Adipocyte (in vitro differentiated cells): ENCODE measurements at regions not wholly inside any gene's neighbourhood (a gene's known extent, or its start where the extent isn't known, plus 50 kb on each side); places are given as distances from the start of the nearest gene placed in this dataset.

Experiments
- DNase-seq: peaks from one replicate; pipeline ENCODE4 v3.0.0-alpha.2; 2015; ENCODE audit warnings: low read depth
- H3K27me3 ChIP-seq: replicated peaks from 2 replicates; pipeline ENCODE4 v1.7.0; 2013; ENCODE audit warnings: mild to moderate bottlenecking, low read length, moderate library complexity; ENCODE audit not compliant: control insufficient read depth, insufficient read depth
- H3K36me3 ChIP-seq: 2 replicates; pipeline ENCODE4 v1.7.0; 2013; ENCODE audit warnings: low read length, mild to moderate bottlenecking, moderate library complexity; ENCODE audit not compliant: control insufficient read depth, insufficient read depth, severe bottlenecking
- H3K4me1 ChIP-seq: 2 replicates; pipeline ENCODE4 v1.7.0; 2013; ENCODE audit warnings: mild to moderate bottlenecking, low read length, moderate library complexity; ENCODE audit not compliant: control insufficient read depth, insufficient read depth
- H3K4me3 ChIP-seq: 2 replicates; pipeline ENCODE4 v1.7.0; 2013; ENCODE audit warnings: mild to moderate bottlenecking, low read length, moderate library complexity
- H3K9ac ChIP-seq: 2 replicates; pipeline ENCODE4 v1.7.0; 2013; ENCODE audit warnings: mild to moderate bottlenecking, low read length, moderate library complexity
- H3K9me3 ChIP-seq: 2 replicates; pipeline ENCODE4 v1.7.0; 2013; ENCODE audit warnings: mild to moderate bottlenecking, low read length, moderate library complexity; ENCODE audit not compliant: control insufficient read depth

DNA sequence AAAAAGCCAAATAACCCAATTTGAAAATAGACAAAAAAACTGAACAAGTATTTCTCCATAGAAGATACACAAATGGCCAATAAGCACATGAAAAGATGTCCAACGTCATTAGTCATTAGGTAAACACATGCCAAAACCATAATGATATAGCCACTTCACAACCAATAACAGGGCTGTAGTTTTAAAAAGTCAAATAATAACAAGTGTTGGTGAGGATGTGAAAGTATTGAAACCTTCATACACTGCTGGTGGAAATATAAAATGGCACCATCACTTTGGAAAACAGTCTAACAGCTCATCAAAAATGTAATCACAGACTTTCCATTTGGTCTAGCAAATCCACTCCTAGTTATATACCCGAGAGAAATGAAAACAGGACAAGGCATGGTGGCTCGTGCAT is 144.2 kb upstream of the CYP1B1 start:
- Histone ChIP-seq H3K9ac (no peak overlapping the region), H3K27me3 (no peaks in the 10 kb centered on the region), H3K9me3 (no peaks in the 10 kb centered on the region), H3K4me3 (no peak overlapping the region), H3K4me1 (peaks cover 37% of the 10 kb centered on the region), H3K36me3 (no peaks in the 10 kb centered on the region)
- no peak for DNase-seq

DNA sequence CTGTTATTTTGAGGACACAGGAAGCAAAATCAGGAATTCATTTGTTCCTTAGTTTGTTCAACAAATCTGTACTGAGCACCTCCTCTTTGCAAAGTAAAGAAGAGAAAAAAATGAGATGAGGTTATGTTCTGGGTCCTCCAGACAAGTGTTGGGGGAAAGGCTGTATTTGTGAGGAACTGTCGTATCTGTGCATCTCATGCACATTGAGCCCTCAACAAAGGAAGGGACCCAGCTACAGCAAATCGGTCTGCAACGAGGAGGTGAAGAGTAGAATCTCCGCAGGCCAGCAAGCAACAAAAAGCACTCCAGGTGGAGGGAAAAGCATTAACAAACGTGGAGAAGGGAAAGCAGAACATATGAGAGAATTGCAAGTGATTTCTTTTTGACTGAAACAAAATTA is 143.0 kb upstream of the CYP1B1 start:
- Histone ChIP-seq H3K27me3 (no peaks in the 10 kb centered on the region), H3K9me3 (no peaks in the 10 kb centered on the region), H3K4me3 (no peak overlapping the region), H3K9ac (no peak overlapping the region), H3K36me3 (no peaks in the 10 kb centered on the region), H3K4me1 (peaks cover 32% of the 10 kb centered on the region)
- no peak for DNase-seq

DNA sequence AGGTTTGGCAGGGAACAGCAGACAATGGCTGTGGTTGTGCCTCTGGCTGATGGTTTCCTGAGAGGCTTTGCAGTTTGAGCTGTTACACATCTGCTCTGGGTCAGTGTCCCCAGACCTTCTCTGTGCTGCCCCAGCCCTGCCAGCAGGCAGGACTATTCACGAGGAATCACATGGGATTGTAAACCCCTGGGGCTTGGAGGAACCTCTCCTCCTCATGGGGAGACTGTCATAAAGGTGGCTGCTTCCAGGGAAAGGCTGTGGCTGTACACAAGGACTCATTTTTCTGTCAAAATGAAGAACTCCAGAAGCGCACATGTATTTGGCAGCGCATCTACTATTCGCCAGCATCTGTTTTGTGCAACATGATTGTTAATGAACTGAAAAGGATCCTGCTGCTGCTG is 142.6 kb upstream of the CYP1B1 start:
- peaks cover 32% of the 10 kb centered on the region for H3K4me1 ChIP-seq
- H3K36me3 ChIP-seq: no peaks in the 10 kb centered on the region
- DNase-seq: peak; percentile 55
- H3K4me3 ChIP-seq: no peak overlapping the region
- H3K27me3 ChIP-seq: no peaks in the 10 kb centered on the region
- no peak overlapping the region for H3K9ac ChIP-seq
- H3K9me3 ChIP-seq: no peaks in the 10 kb centered on the region

DNA sequence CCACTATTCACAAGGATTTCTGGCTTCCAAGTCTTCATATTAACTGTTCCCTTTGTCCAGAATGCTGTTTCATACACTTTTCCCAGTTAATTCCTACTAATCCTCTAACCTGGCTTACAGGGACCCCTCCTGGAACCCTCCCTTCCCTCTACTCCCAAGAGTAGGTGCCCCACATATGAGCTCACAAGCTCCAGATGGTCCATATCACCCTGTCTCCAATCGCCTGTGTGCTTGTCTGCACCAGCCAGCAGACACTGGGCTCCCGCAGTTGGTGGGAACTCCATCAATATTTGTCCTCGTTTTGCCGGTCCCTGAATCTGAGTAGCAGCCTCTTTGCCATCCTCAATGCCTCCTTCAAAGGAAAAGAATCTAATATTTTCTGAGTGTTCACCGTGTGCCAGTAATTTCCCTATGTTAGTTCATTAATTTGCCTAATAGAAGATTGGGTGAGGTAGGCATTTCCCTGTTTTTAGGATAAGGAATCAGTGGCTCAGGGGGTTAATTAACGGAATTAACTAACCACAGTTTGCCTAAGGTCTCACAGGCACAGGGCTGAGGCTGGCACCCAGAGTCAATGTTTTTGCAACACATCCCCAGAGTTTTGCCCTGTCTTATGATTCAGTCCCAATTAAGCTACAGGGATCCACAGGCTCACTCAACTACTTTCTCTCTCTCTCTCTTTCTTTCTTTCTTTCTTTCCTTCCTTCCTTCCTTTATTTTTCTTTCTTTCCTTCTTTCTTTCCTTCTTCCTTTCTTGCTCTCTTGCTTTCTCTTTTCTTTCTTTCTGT is 141.6 kb upstream of the CYP1B1 start:
- Histone ChIP-seq H3K4me1 (peaks cover 32% of the 10 kb centered on the region), H3K36me3 (no peaks in the 10 kb centered on the region), H3K27me3 (no peaks in the 10 kb centered on the region), H3K4me3 (no peak overlapping the region), H3K9me3 (peaks cover 4% of the 10 kb centered on the region), H3K9ac (no peak overlapping the region)
- peak; percentile 35 for DNase-seq

DNA sequence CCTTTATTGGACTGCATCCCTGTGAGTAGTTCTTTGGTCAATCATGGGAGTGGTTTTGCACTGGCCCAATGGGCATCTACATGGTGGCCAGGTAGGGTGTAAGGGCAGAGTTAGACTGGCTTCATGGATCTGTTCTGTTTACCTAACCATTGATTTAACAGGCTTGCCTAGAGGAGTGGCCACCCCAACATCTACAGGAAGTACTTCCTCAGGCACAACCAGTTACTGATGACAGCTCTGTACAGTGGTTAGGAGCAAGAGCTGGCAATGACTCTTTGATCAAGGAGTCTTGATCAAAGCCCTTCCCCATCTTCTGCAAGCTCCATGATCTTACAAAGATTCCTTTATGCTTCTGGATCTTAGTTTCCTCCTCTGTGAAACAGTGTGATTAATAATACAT is 140.9 kb upstream of the CYP1B1 start:
- Histone ChIP-seq H3K9ac (no peak overlapping the region), H3K27me3 (no peaks in the 10 kb centered on the region), H3K9me3 (peaks cover 8% of the 10 kb centered on the region), H3K4me3 (no peak overlapping the region), H3K36me3 (no peaks in the 10 kb centered on the region), H3K4me1 (peaks cover 32% of the 10 kb centered on the region)
- no peak for DNase-seq

DNA sequence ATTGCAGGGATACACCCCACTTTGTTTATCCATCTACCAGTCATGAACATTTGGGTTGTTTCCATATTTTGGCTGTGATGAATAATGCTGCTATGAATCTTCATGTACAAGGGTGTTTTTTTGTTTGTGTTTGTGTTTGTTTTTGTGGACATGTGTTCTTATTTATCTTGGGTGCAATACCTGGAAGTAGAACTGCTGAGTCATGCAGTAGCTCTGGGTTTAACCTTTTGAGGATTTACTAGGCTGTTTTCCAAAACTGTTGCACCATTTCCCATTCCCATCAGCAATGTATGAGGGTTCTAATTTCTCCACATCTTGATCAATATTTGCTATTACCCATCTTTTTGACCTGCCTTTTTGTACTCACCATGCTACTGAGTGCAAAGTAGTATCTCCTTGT is 140.0 kb upstream of the CYP1B1 start:
- no peaks in the 10 kb centered on the region for H3K27me3 ChIP-seq
- peak; percentile 71 for DNase-seq
- H3K36me3 ChIP-seq: no peaks in the 10 kb centered on the region
- no peak overlapping the region for H3K9ac ChIP-seq
- peaks cover 32% of the 10 kb centered on the region for H3K4me1 ChIP-seq
- peaks cover 15% of the 10 kb centered on the region for H3K9me3 ChIP-seq
- H3K4me3 ChIP-seq: no peak overlapping the region

DNA sequence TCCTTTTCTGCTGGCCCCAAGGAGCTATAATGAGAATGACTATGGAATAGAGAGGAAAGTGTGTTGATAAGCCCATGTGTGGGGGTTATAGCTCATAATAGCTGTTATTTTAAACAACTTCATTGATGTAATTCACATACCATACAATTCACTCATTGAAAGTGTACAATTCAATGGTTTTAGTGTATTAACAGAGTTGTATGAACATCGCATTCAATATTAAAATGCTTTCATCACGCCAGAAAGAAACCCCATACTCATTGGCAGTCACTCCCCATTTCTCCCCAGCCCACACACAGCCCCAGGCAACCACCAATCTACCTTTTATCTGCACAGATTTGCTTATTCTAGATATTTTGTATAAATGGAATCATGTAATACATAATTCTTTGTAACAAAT is 139.6 kb upstream of the CYP1B1 start:
- Histone ChIP-seq H3K4me3 (no peak overlapping the region), H3K9ac (no peak overlapping the region), H3K4me1 (peaks cover 32% of the 10 kb centered on the region), H3K27me3 (no peaks in the 10 kb centered on the region), H3K9me3 (peaks cover 15% of the 10 kb centered on the region), H3K36me3 (no peaks in the 10 kb centered on the region)
- no peak for DNase-seq

DNA sequence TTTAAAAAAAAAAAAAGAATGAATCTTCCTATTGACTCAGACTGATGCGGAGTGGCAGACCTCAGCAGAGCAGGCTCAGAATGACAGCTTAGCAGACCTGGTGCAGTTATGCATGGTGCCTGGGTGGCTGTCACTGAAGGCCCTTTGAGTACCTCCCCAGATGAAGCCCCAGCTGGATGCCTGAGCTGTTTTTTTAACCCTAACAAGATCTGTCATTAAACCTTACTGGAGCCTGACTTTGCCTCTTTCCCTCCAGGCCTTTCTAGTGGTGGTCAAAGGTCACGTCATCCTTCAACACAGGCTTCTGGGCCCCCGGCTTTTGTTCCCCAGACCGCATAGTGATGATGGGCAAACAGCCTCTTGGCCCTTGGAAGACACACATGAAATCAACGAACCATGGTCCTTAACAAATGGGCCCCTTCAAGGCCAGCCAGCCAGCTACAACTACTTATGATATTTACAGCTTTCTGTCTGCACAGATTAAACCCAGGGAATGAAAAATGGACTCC is 138.3 kb upstream of the CYP1B1 start:
- Histone ChIP-seq H3K9ac (no peak overlapping the region), H3K36me3 (no peaks in the 10 kb centered on the region), H3K27me3 (no peaks in the 10 kb centered on the region), H3K9me3 (peaks cover 15% of the 10 kb centered on the region), H3K4me1 (peaks cover 32% of the 10 kb centered on the region), H3K4me3 (no peak overlapping the region)
- peak; percentile 57 for DNase-seq

DNA sequence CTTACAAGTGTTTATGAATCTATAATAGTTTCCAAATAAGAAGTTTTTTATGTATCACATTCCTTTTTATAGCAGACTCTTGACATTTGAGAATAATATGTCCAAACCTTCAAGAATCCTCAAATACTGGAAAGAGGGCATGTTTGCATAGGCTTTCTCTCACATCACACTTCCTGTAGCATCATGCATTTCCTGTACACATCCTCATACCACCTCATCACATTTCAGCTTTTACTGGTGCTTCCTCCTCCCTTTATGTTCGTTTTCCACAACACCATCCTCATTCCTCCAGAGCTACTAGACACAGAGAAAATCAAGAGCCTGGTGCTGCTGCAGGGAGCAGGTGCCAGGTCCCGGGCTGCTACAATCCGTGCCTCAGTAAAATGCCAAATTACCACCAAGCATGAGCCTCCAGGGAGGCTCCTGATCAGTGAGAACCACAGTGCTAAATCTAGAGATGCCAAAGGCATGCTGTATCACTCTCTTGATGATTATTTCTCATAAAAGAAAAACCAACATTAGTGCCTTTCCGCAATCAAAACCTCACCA is 137.7 kb upstream of the CYP1B1 start:
- no peaks in the 10 kb centered on the region for H3K36me3 ChIP-seq
- H3K27me3 ChIP-seq: no peaks in the 10 kb centered on the region
- H3K4me1 ChIP-seq: peaks cover 32% of the 10 kb centered on the region
- no peak overlapping the region for H3K9ac ChIP-seq
- H3K4me3 ChIP-seq: no peak overlapping the region
- no peak for DNase-seq
- H3K9me3 ChIP-seq: peaks cover 15% of the 10 kb centered on the region

DNA sequence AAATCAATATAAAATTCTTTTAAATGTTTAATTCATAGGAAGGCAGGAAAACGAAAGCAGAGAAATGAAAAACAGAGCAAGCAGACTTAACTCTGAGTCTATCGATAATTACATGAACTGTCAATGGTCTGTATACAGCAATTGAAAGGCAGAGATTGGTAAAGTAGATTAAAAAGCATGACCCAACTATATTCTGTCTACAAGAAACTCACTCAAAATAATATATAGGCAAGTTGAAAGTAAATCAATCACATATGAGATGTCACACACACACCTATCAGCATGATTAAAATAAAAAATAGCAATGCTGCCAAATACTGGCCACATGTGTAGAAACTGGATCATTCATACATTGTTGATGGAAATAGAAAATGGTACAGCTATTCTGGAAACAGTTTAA is 136.4 kb upstream of the CYP1B1 start:
- H3K4me3 ChIP-seq: no peak overlapping the region
- no peak overlapping the region for H3K9ac ChIP-seq
- DNase-seq: no peak
- H3K27me3 ChIP-seq: no peaks in the 10 kb centered on the region
- peaks cover 19% of the 10 kb centered on the region for H3K4me1 ChIP-seq
- H3K9me3 ChIP-seq: peaks cover 15% of the 10 kb centered on the region
- no peaks in the 10 kb centered on the region for H3K36me3 ChIP-seq

DNA sequence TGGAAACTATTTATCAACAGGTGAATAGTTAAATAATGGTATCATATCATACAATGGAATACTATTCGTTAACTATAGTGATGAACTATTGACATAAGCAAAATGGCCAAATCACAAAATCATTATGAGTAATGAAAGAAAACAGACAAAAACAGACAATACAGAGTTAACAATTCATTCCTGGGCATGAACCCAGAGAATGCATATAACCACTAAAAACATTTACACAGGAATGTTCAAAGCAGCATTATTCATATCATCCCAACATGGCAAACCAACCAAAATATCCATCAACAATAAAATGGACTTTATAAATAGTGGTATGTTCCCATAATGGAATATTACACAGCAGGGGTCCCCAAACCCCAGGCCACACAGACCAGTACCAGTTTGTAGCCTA is 131.2 kb upstream of the CYP1B1 start:
- no peaks in the 10 kb centered on the region for H3K27me3 ChIP-seq
- H3K9me3 ChIP-seq: peaks cover 7% of the 10 kb centered on the region
- no peaks in the 10 kb centered on the region for H3K36me3 ChIP-seq
- peak; percentile 34 for DNase-seq
- no peak overlapping the region for H3K9ac ChIP-seq
- no peaks in the 10 kb centered on the region for H3K4me1 ChIP-seq
- H3K4me3 ChIP-seq: no peak overlapping the region
